Activated CD4-positive, alpha-beta T cell treated with anti-CD3 and anti-CD28 coated beads for 36 hours (primary cell): ENCODE measurements at regions not wholly inside any gene's neighbourhood (a gene's known extent, or its start where the extent isn't known, plus 50 kb on each side); places are given as distances from the start of the nearest gene placed in this dataset.

Experiments used
- ATAC-seq: fragments of 200-7000 bp; cut with Tn5 transposase; one replicate; pipeline ENCODE4 v1.10.0; 2021; ENCODE audit warnings: mild to moderate bottlenecking, moderate library complexity
- CTCF ChIA-PET: fragments of 350-600 bp; sonication (Branson Sonifier 250); formaldehyde crosslinking; loops from one replicate; lab custom pipeline; 2021; ENCODE audit warnings: antibody characterized with exemption; lab: Charles Lee
- POLR2A ChIA-PET: fragments of 350-600 bp; sonication (Branson Sonifier 250); formaldehyde crosslinking; loops from one replicate; lab custom pipeline; 2021; ENCODE audit warnings: antibody characterized with exemption, inconsistent platforms; lab: Charles Lee
- DNase-seq: peaks from one replicate; pipeline ENCODE4 v3.0.0-alpha.2; 2020
- H3K27ac Mint-ChIP-seq: one replicate; pipeline ENCODE4 v1.8.0; 2021; ENCODE audit warnings: mixed read lengths
- H3K27me3 Mint-ChIP-seq: one replicate; pipeline ENCODE4 v1.8.0; 2021; ENCODE audit warnings: mixed read lengths
- H3K36me3 Mint-ChIP-seq: one replicate; pipeline ENCODE4 v1.8.0; 2021; ENCODE audit warnings: low read depth, mixed read lengths
- H3K4me1 Mint-ChIP-seq: one replicate; pipeline ENCODE4 v1.8.0; 2021; ENCODE audit warnings: mixed read lengths
- H3K4me3 Mint-ChIP-seq: one replicate; pipeline ENCODE4 v1.8.0; 2021; ENCODE audit warnings: mild to moderate bottlenecking, moderate library complexity, mixed read lengths
- H3K9me3 Mint-ChIP-seq: one replicate; pipeline ENCODE4 v1.8.0; 2021; ENCODE audit warnings: low read depth, mixed read lengths
- intact Hi-C, 2 experiments: fragments of 100-400 bp; cut with DNase I in 1 of 2; cut with micrococcal nuclease in 1 of 2; formaldehyde crosslinking; loops; one replicate each; pipeline versions ENCODE4 v1.14.2 to v1.15.1; 2022 to 2024; cut with DNase I, micrococcal nuclease

DNA sequence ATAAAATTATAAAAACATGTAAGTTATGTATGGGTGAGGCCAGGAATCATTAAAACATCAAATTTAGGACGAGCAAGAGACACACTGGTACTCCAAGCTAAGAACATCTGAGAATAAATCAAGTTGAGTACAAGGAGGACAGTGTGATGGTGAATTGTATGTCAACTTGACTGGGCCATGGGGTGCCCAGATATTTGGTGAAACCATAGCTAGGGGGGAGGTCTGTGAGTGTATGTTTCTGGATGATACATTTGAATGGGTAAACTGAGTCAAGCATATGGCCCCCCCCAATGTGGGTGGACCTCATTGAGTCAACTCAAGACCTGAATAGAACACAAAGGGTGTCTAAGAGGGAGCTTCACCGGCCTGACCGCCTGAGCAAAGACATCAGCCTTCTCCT lies 115.3 kb upstream of the BCOR start:
- no peaks in the 10 kb centered on the region for H3K27me3 Mint-ChIP-seq
- peaks cover 4% of the 10 kb centered on the region for H3K9me3 Mint-ChIP-seq
- H3K36me3 Mint-ChIP-seq = no peaks in the 10 kb centered on the region
- POLR2A ChIA-PET = no interaction called here
- no peak overlapping the region for H3K4me3 Mint-ChIP-seq
- intact Hi-C loops = no loop called here
- ATAC-seq (no peak), DNase-seq (no peak)
- CTCF ChIA-PET = interaction anchor here (0.6 kb wide), 1 partner anchor 54 kb away, joined by 3 read pairs; no protein-coding TSS in a partner anchor
- no peak overlapping the region for H3K27ac Mint-ChIP-seq
- peaks cover 3% of the 10 kb centered on the region for H3K4me1 Mint-ChIP-seq

DNA sequence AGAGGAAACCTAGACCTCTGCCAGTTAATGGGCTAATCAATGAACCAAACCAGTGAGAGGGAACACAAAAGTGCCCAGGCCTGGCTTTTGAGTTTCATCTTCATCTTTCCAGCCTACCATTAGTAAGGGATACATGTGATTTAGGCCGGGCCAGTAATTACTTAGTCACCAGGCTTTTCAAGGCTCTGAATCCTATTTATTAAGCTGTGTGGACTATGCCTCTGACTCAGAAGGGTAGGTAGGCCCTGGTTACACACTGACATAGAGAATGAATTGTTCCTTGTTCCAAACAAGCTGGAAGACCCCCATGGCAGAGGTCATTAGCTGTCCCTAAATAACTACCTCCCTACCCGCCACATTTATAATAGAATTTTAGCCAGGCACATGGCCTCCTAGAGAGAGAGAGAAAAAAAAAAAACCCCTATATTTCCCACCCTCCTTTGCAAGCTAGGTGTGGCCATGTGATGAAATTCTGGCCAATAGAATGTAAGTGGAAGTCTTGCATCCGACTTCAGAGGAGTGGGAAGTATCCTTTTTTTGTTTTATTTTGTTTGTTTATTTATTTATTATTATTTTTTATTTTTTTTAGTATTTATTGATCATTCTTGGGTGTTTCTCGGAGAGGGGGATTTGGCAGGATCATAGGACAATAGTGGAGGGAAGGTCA lies 112.3 kb upstream of the BCOR start:
- intact Hi-C loops = no loop called here
- CTCF ChIA-PET = no interaction called here
- Mint-ChIP-seq H3K9me3 (peaks cover 4% of the 10 kb centered on the region), H3K27me3 (no peaks in the 10 kb centered on the region), H3K4me3 (no peak overlapping the region), H3K27ac (no peak overlapping the region), H3K36me3 (no peaks in the 10 kb centered on the region), H3K4me1 (peaks cover 7% of the 10 kb centered on the region)
- POLR2A ChIA-PET = no interaction called here
- DNase-seq (no peak), ATAC-seq (no peak)

DNA sequence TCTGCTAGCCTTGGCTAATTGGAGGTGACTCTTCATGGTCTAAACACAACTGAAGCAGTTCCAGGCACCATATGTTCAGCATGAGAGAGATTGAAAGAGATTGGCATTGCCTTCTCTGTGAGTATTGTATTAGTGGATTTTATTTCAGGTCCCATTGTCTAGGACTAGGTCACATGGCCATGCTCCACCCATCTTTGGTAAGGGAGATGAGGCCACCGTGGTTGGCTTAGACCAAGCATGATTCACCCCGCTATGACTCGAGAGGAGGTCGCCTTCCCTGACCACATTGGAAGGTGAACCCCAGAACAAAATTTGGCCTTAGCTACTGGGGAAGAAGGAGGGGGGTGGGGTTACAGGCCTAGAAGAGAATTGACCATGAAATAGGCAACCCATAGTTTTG lies 109.9 kb upstream of the BCOR start:
- DNase-seq (peak; percentile 61), ATAC-seq (peak; percentile 93)
- Mint-ChIP-seq H3K4me1 (peaks cover 9% of the 10 kb centered on the region), H3K36me3 (no peaks in the 10 kb centered on the region), H3K4me3 (no peak overlapping the region), H3K27me3 (no peaks in the 10 kb centered on the region), H3K27ac (no peak overlapping the region), H3K9me3 (no peaks in the 10 kb centered on the region)
- CTCF ChIA-PET = no interaction called here
- POLR2A ChIA-PET = no interaction called here
- intact Hi-C loops = no loop called here

DNA sequence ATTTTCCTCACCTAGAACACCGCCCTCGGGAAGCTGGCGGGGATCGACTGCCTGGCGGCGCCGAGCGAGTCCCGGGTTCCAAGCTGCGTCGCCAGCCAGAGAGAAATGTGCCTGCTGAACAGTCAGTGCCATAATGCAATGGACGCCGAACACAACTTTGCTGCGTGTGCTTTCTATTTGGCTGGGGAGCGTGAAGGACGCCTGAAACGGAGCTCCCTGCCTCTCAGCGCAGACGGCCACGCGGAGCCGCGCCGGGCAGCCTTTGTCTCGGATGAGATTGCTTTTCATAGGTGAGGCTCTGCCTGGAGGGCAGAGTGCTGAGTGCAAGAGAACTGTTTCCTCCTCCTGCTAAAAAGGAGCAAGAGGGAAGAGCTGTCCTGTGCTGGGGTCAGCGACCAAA lies 107.7 kb upstream of the BCOR start:
- ATAC-seq = no peak
- no peak overlapping the region for H3K4me3 Mint-ChIP-seq
- no peaks in the 10 kb centered on the region for H3K27me3 Mint-ChIP-seq
- no peak for DNase-seq
- ChIA-PET CTCF (no interaction called here), POLR2A (no interaction called here)
- no peak overlapping the region for H3K27ac Mint-ChIP-seq
- no peaks in the 10 kb centered on the region for H3K9me3 Mint-ChIP-seq
- no peaks in the 10 kb centered on the region for H3K36me3 Mint-ChIP-seq
- intact Hi-C loops = no loop called here
- peaks cover 17% of the 10 kb centered on the region for H3K4me1 Mint-ChIP-seq

DNA sequence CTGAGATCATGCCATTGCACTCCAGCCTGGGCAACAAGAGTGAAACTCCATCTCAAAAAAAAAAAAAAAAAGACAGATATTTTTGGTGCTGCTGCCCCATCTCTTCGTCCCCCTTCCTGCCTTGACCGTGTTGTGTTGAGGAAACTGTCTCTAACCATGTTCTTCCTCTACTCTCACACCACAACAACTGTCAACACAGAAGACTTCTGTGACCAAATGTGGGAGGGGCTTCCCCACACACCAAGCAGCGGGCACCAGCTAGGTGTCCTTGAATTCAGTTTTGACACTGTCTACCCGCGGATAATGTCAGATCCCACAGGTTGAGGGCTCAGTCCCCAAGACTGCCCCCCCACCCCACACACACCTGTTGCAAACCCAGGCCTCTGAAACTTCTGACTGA lies 104.7 kb upstream of the BCOR start:
- no peaks in the 10 kb centered on the region for H3K36me3 Mint-ChIP-seq
- CTCF ChIA-PET = interaction anchor here (0.6 kb wide), 1 partner anchor 385 kb away, joined by 3 read pairs; no protein-coding TSS in a partner anchor
- intact Hi-C loops = no loop called here
- no peak overlapping the region for H3K4me3 Mint-ChIP-seq
- H3K27me3 Mint-ChIP-seq = no peaks in the 10 kb centered on the region
- ATAC-seq (peak; percentile 23), DNase-seq (no peak)
- H3K27ac Mint-ChIP-seq = no peak overlapping the region
- POLR2A ChIA-PET = no interaction called here
- H3K9me3 Mint-ChIP-seq = no peaks in the 10 kb centered on the region
- H3K4me1 Mint-ChIP-seq = peaks cover 11% of the 10 kb centered on the region

DNA sequence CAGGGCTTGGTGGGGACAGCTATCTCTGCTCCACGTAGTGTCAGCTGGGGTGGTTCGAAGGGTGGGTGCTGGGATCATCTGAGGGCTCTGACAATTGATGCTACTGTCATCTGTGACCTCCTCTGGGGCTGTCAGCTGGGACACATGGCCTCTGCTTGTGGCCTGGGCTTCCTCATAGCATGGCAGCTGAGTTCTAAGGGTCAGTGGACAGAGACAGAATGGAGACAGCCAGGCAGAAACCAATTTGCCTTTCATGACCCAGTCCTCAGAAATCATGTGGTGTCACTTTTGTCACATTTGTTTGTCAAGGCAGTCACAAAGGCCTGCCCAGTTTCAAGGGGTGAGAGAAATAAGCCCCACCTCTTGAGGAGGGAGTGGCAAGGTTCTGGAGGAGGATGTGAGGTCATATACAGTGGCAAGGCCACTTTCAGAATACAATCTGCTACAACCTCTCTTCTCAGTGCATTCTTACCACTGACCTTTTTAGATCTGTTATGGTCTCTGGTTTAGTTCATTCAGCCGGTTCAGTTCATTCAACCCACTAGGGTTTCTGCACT lies 103.6 kb upstream of the BCOR start:
- no peaks in the 10 kb centered on the region for H3K9me3 Mint-ChIP-seq
- CTCF ChIA-PET = no interaction called here
- no peak overlapping the region for H3K27ac Mint-ChIP-seq
- peak; percentile 28 for DNase-seq
- H3K4me3 Mint-ChIP-seq = no peak overlapping the region
- no peaks in the 10 kb centered on the region for H3K27me3 Mint-ChIP-seq
- intact Hi-C loops = no loop called here
- H3K36me3 Mint-ChIP-seq = no peaks in the 10 kb centered on the region
- H3K4me1 Mint-ChIP-seq = peaks cover 10% of the 10 kb centered on the region
- POLR2A ChIA-PET = no interaction called here
- ATAC-seq = peak; percentile 94

DNA sequence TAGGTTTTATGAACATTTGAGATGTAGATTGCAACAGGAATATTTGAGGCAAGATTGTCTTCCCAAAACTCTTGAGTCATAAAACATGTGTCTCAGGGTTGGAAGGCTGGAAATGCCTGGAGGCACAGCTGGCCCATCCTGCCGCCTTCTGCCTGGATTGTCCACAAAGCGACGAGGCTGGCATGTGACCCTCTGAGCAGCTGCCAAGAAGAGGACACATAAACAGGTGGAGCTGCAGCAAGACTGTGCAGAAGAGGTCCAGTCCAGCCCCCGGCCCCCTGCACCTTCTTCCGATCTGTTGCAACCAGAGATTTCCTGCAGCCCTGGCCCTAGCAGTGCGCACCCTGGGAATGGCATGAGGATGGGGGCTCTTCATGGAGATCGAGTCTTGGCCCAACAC lies 101.9 kb upstream of the BCOR start:
- Mint-ChIP-seq H3K27ac (no peak overlapping the region), H3K4me3 (no peak overlapping the region), H3K9me3 (no peaks in the 10 kb centered on the region), H3K27me3 (no peaks in the 10 kb centered on the region), H3K36me3 (no peaks in the 10 kb centered on the region), H3K4me1 (peaks cover 10% of the 10 kb centered on the region)
- DNase-seq (no peak), ATAC-seq (no peak)
- intact Hi-C loops = no loop called here
- ChIA-PET POLR2A (no interaction called here), CTCF (no interaction called here)

DNA sequence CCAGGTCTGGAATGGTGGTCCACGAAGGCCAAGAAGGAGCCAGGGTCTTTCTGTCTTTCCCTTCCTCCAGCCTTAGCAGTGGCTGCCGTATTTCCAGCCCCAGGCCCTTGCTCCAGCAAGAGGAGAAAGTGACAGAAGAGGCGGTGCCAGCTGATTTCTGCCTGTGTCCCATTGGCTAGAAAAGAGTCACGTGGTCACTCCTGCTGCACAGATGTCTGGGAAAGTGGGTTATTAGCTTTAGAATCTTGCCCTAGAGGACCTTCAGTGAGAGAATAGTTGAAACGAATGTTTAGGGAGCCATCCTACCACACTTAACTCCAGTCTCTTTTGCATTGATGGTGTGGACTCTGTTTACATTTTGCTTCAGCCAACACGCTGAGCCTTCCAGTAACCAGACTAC lies 99.3 kb upstream of the BCOR start:
- intact Hi-C loops = no loop called here
- no peak for ATAC-seq
- H3K4me3 Mint-ChIP-seq = no peak overlapping the region
- H3K27me3 Mint-ChIP-seq = no peaks in the 10 kb centered on the region
- no peaks in the 10 kb centered on the region for H3K36me3 Mint-ChIP-seq
- H3K27ac Mint-ChIP-seq = no peak overlapping the region
- no peak for DNase-seq
- CTCF ChIA-PET = no interaction called here
- peaks cover 6% of the 10 kb centered on the region for H3K4me1 Mint-ChIP-seq
- POLR2A ChIA-PET = no interaction called here
- no peaks in the 10 kb centered on the region for H3K9me3 Mint-ChIP-seq

DNA sequence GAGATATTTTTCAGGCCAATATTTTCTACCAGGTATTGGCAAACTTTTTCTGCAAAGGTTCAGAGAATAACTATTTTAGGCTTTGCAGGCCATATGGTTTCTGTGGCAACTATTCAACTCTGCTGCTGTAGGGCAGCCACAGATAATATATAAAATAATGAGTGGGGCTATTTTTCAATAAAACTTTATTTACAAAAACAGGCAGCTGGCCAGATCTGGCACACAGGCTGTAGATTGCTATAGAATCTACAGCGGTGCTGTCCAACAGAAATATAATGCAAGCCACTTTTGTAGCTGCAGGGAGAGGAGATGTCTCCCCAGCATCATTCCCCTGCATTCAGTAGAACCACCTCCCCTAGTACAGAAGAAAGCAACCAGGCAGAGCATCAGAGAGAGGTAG lies 97.6 kb upstream of the BCOR start:
- DNase-seq = no peak
- Mint-ChIP-seq H3K4me3 (no peak overlapping the region), H3K27me3 (no peaks in the 10 kb centered on the region), H3K4me1 (no peaks in the 10 kb centered on the region), H3K27ac (no peak overlapping the region), H3K36me3 (no peaks in the 10 kb centered on the region), H3K9me3 (no peaks in the 10 kb centered on the region)
- ATAC-seq = no peak
- ChIA-PET POLR2A (no interaction called here), CTCF (interaction anchor here (0.7 kb wide), 1 partner anchor 17 kb away, joined by 3 read pairs; no protein-coding TSS in a partner anchor)
- intact Hi-C loops = no loop called here

DNA sequence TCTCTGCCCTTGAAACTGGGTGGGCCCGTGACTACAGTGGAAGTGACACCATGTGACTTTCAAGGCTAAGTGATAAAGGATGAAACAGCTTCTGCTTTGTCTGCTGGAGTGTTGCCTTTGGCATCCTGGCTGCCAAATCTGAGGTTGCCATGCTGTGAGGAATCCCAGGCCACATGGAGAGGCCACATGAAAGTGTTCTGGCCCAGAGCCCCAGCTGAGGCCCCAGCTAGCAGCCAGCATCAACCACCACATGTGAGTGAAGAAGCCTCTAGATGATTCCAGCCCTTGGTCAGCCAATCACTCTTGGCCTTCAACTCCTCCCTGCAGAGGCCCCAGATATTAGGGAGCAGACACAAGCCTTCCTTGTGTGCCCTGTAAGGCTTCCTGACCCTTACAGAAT lies 94.4 kb upstream of the BCOR start:
- CTCF ChIA-PET = no interaction called here
- peaks cover 11% of the 10 kb centered on the region for H3K4me1 Mint-ChIP-seq
- intact Hi-C loops = no loop called here
- ATAC-seq (no peak), DNase-seq (no peak)
- H3K9me3 Mint-ChIP-seq = no peaks in the 10 kb centered on the region
- no peaks in the 10 kb centered on the region for H3K36me3 Mint-ChIP-seq
- POLR2A ChIA-PET = no interaction called here
- no peak overlapping the region for H3K27ac Mint-ChIP-seq
- no peaks in the 10 kb centered on the region for H3K27me3 Mint-ChIP-seq
- no peak overlapping the region for H3K4me3 Mint-ChIP-seq

DNA sequence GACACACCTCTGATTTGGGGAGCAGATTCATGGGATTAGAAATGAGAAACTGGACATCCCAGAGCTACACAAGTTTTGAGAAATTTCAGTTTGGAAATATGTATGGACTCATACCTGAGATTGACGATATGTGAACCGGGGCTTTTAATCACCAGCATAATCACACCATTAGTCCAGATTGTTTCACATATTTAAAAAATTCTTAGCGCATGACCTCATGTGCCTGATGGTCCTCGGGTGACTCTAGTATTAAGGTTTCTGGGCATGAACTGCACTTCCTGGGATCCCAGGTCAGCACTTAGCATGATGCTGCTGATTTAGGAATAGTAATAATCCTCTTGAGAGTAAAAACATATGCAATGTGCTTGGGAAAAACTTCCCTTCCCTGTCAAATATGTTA lies 91.9 kb upstream of the BCOR start:
- Mint-ChIP-seq H3K9me3 (peaks cover 7% of the 10 kb centered on the region), H3K27ac (peak overlapping the region; percentile 74), H3K36me3 (no peaks in the 10 kb centered on the region), H3K27me3 (no peaks in the 10 kb centered on the region), H3K4me3 (no peak overlapping the region), H3K4me1 (peaks cover 11% of the 10 kb centered on the region)
- DNase-seq = no peak
- intact Hi-C loops = no loop called here
- ATAC-seq = no peak
- ChIA-PET POLR2A (no interaction called here), CTCF (no interaction called here)

DNA sequence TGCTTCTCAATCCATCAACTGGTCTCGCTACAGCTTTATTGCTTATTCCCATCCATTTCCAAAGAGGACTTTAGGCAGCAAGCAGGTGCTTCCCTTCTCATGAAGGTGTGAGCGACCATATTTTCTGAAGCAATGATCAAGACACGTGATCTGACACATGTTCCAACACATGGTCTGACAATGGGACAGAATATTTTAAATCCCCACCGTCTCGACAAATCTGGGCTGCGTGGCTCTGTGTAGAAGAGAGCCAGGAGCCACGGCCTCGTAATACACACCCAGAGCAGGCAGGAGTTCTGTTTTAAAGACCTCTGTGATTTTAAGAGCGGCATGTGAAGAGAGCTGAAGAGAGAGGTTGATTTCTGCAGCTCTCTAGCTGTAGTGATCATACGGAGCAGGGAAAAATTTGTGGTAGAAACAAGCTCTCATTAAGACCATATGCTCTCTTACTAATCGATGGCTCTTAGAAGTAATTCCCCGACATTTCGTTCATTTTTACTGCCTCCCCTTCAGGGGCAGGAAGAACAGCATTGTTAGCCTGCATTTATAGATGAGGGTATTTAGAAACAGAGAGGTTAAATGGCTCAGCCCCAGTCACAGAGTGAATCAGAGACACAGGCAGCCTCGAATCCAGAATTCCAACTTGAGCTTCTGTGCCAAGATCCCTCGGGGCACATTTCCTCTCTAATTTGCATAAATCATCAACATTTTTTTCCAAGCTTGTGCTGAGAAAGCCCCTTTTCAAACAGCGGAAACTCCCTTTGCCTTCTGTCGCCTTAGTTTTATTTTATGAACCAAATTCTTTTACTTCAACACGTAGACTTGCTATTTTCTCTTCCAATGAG lies 91.0 kb upstream of the BCOR start:
- intact Hi-C loops = no loop called here
- ATAC-seq = no peak
- Mint-ChIP-seq H3K4me1 (peaks cover 11% of the 10 kb centered on the region), H3K27me3 (no peaks in the 10 kb centered on the region), H3K27ac (peak overlapping the region; percentile 74), H3K4me3 (no peak overlapping the region), H3K9me3 (peaks cover 7% of the 10 kb centered on the region), H3K36me3 (no peaks in the 10 kb centered on the region)
- CTCF ChIA-PET = interaction anchor here (0.6 kb wide), 1 partner anchor 21 kb away, joined by 3 read pairs; no protein-coding TSS in a partner anchor
- POLR2A ChIA-PET = no interaction called here
- no peak for DNase-seq
